ENCODE measurements at regions not wholly inside any gene's neighbourhood (a gene's known extent, or its start where the extent isn't known, plus 50 kb on each side); places are given as distances from the start of the nearest gene placed in this dataset.

DNA sequence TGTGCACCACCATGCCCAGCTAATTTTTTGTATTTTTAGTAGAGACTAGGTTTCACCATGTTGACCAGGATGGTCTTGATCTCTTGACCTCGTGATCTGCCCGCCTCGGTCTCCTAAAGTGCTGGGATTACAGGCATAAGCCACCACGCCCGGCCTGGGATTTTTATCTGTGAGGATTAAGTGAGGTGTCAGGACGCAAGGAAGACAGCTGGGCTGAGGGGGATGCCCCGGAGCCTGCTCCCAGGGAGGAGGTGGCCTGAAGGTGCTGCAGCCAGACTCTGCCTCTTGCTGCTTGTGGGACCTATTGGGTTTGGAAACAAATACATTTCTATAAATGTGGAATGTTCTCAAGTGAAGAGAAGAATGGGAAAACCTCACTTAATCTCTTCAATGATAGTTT lies 131.6 kb downstream of the OLFM4 start:
- TF ChIP-seq, protein P1, sequence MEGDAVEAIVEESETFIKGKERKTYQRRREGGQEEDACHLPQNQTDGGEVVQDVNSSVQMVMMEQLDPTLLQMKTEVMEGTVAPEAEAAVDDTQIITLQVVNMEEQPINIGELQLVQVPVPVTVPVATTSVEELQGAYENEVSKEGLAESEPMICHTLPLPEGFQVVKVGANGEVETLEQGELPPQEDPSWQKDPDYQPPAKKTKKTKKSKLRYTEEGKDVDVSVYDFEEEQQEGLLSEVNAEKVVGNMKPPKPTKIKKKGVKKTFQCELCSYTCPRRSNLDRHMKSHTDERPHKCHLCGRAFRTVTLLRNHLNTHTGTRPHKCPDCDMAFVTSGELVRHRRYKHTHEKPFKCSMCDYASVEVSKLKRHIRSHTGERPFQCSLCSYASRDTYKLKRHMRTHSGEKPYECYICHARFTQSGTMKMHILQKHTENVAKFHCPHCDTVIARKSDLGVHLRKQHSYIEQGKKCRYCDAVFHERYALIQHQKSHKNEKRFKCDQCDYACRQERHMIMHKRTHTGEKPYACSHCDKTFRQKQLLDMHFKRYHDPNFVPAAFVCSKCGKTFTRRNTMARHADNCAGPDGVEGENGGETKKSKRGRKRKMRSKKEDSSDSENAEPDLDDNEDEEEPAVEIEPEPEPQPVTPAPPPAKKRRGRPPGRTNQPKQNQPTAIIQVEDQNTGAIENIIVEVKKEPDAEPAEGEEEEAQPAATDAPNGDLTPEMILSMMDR (IDR thresholded peaks at IDR 0.05), result no peak
- TF ChIP-seq POLR2A (IDR thresholded peaks at IDR 0.05), result no peak
